ENCODE measurements at regions not wholly inside any gene's neighbourhood (a gene's known extent, or its start where the extent isn't known, plus 50 kb on each side); places are given as distances from the start of the nearest gene placed in this dataset.

DNA sequence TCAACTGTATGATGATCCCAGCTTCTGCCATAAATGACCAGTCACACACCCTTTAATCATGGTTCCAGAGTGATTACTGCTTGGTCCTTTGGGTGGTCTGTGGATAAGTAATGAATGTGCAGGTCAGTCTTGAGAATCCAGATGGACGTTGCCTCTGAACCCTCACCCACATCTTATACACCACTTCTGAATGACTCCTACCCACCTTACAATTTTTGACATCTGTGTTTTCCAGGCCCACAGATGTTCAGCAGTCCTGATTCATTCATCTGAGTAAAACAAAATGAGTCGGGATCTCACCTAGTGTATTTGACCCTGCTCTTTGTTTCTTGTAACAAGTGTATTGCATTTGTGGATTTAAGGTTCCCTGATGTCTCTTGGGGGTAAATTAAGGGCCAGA is 194.1 kb upstream of the CCDC68 start:
- 83 to 87% methylated on average over 2 of the region's 2 CpGs for WGBS, 2 donors
- no peak overlapping the region for H3K27ac ChIP-seq
- ATAC-seq (ENCODE audit: low FRiP score in 2 of 2): no peak
- DNase-seq: no peak
- H3K36me3 ChIP-seq: no peaks in the 10 kb centered on the region
- no peaks in the 10 kb centered on the region for H3K9me3 ChIP-seq
- H3K4me3 ChIP-seq: no peak overlapping the region
- no peaks in the 10 kb centered on the region for H3K27me3 ChIP-seq
- H3K4me1 ChIP-seq: no peaks in the 10 kb centered on the region
- TF ChIP-seq EP300 (IDR thresholded peaks at IDR 0.05) (no peak), POLR2AphosphoS5 (IDR thresholded peaks at IDR 0.05) (no peak), CTCF (IDR thresholded peaks at IDR 0.05) (no peak), POLR2A (IDR thresholded peaks at IDR 0.05) (no peak)

DNA sequence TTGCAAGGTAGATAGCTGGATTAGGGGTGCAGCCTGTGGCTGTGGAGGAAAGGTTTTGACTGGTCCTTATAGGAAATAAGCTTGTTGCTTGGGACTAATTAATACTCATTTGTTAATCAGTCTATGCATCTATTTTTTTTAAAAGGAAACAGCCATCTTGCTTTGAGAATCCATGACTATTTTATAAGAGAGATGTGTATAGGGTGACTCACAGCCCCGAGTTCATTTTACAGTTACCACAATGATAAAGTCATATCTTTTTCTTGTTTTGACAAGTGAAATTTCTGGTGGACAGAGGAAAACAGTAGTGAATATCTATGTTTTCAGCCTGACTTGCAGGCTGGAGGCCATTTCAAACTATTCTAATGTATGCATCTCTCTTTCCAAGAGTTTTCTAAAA is 193.5 kb upstream of the CCDC68 start:
- Histone ChIP-seq H3K36me3 (no peaks in the 10 kb centered on the region), H3K9me3 (no peaks in the 10 kb centered on the region), H3K4me3 (no peak overlapping the region), H3K4me1 (no peaks in the 10 kb centered on the region), H3K27ac (no peak overlapping the region), H3K27me3 (no peaks in the 10 kb centered on the region)
- DNase-seq: no peak
- TF ChIP-seq CTCF (IDR thresholded peaks at IDR 0.05): no peak
- TF ChIP-seq EP300 (IDR thresholded peaks at IDR 0.05): no peak
- TF ChIP-seq POLR2A (IDR thresholded peaks at IDR 0.05): no peak
- TF ChIP-seq POLR2AphosphoS5 (IDR thresholded peaks at IDR 0.05): no peak
- no peak for ATAC-seq (ENCODE audit: low FRiP score in 2 of 2)
- WGBS, 2 donors: 78 to 81% methylated on average over 1 of the region's 1 CpG

DNA sequence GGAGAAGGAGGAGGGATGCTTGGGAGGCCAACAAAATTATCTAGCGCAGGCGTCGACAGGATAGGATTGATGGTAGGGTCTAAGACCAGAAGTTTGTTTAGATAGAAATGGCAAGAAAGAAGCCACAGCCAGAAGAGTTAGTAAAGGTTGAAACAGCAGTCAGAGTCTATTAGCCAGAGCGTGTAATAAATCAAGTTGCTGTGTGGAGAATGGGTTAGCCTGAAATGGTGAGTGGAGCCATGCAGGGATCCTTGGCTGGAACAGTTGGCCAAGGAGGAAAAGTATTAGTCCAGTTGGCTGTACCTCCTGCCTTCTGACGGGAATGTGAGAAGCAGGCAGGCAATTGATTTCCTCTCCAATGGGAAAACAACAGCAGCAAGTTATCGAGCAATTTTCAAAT is 190.7 kb upstream of the CCDC68 start:
- WGBS, 2 donors: 84 to 87% methylated on average over 6 of the region's 6 CpGs
- ATAC-seq (ENCODE audit: low FRiP score in 2 of 2) (peak in 1 of 2 donors; percentile 51), DNase-seq (no peak)
- Histone ChIP-seq H3K27me3 (no peaks in the 10 kb centered on the region), H3K36me3 (no peaks in the 10 kb centered on the region), H3K27ac (no peak overlapping the region), H3K4me3 (no peak overlapping the region), H3K9me3 (no peaks in the 10 kb centered on the region), H3K4me1 (no peaks in the 10 kb centered on the region)
- no peak for TF ChIP-seq EP300 (IDR thresholded peaks at IDR 0.05)
- TF ChIP-seq CTCF (IDR thresholded peaks at IDR 0.05): no peak
- TF ChIP-seq POLR2A (IDR thresholded peaks at IDR 0.05): no peak
- no peak for TF ChIP-seq POLR2AphosphoS5 (IDR thresholded peaks at IDR 0.05)

- WGBS, 2 donors: 69 to 87% methylated on average over 3 of the region's 3 CpGs
- Histone ChIP-seq H3K4me1 (no peaks in the 10 kb centered on the region), H3K27ac (no peak overlapping the region), H3K9me3 (no peaks in the 10 kb centered on the region), H3K4me3 (no peak overlapping the region), H3K36me3 (no peaks in the 10 kb centered on the region), H3K27me3 (no peaks in the 10 kb centered on the region)
- ATAC-seq (ENCODE audit: low FRiP score in 2 of 2): no peak
- DNase-seq: no peak
- TF ChIP-seq EP300 (IDR thresholded peaks at IDR 0.05) (no peak), CTCF (IDR thresholded peaks at IDR 0.05) (no peak), POLR2A (IDR thresholded peaks at IDR 0.05) (no peak)
Observed at GRCh38 chr18:55147791-55148190, 188.5 kb upstream of the CCDC68 start.

DNA sequence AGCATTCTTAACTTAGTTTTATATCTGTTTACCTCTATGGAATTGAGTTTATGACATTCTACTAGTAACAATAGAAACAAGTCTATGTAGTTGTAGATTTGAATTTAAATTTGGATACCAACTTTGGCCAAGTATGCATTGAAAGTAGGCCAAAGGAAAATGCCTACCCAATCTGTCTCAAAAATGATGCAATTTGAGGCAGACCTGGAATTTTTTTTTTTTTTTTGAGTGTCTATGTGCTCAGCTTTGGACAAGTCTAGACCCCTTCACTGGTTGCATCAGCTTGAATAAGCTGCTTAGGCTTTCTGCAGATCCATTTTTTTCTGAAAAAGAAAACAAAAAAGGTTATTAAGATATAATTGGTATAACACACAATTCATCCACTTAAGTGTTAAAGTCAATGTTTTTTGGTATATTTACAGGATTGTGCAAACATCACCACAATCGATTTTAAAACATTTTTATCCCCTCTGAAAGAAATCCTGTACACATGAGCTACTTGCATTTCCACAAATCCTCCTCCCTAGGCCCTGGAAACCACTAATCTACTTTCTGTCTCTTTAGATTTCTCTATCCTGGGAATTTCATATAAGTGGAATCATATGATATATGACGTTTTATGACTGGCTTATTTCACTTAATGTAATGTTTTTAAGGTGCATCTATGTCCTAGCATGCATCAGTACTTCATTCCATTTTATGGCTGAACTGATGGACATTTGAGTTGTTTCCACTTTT is 185.1 kb upstream of the CCDC68 start:
- Histone ChIP-seq H3K4me1 (no peaks in the 10 kb centered on the region), H3K27me3 (no peaks in the 10 kb centered on the region), H3K27ac (no peak overlapping the region), H3K36me3 (no peaks in the 10 kb centered on the region), H3K9me3 (no peaks in the 10 kb centered on the region), H3K4me3 (no peak overlapping the region)
- 35 to 59% methylated on average over 2 of the region's 2 CpGs for WGBS, 2 donors
- ATAC-seq (ENCODE audit: low FRiP score in 2 of 2): no peak
- no peak for TF ChIP-seq POLR2A (IDR thresholded peaks at IDR 0.05)
- no peak for TF ChIP-seq POLR2AphosphoS5 (IDR thresholded peaks at IDR 0.05)
- TF ChIP-seq CTCF (IDR thresholded peaks at IDR 0.05): no peak
- TF ChIP-seq EP300 (IDR thresholded peaks at IDR 0.05): no peak
- no peak for DNase-seq
